Activated T-cell treated with anti-CD3 and anti-CD28 coated beads for 4 hours (primary cell): ENCODE measurements at regions not wholly inside any gene's neighbourhood (a gene's known extent, or its start where the extent isn't known, plus 50 kb on each side); places are given as distances from the start of the nearest gene placed in this dataset.
"Not testable (repeated sequence)": the region's sequence is repeated elsewhere in the genome, so short reads cannot be mapped to it uniquely, and the experiment has no call there.

Experiments used
- DNase-seq: peaks from one replicate; pipeline ENCODE4 v3.0.0-alpha.2; 2020

DNA sequence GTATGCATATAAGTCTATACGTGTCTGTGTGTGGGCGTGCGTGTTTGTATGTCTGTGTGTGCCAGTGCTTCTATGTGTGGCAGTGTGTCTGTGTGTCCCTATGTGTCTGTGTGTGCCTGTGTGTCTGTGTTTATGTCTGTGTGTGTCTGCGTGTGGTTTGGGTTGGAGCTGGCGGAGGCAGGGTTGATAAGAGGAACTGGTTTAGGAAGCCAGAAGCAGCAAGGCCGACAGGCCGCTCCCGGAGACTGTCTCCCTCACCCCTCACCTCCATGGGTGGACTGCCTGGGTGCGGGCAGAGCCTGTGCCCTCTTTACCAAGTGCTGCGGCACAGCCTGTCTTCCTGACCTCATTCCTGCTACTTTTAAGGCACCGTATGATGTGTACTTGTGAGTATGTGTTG lies 327.1 kb upstream of the B3GAT1 start:
- no peak for DNase-seq

DNA sequence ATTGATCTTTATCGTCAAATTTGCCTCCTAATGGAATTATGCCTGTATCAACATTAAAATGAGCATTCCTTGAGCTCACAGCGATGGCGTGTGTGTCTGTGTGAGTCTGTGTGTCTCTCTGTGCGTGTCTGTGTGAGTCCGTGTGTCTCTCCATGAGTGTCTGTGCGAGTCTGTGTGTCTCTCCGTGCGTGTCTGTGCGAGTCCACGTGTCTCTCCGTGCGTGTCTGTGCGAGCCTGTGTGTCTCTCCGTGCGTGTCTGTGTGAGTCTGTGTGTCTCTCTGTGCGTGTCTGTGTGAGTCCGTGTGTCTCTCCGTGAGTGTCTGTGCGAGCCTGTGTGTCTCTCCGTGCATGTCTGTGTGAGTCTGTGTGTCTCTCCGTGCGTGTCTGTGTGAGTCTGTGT lies 326.5 kb upstream of the B3GAT1 start:
- DNase-seq, result no peak

DNA sequence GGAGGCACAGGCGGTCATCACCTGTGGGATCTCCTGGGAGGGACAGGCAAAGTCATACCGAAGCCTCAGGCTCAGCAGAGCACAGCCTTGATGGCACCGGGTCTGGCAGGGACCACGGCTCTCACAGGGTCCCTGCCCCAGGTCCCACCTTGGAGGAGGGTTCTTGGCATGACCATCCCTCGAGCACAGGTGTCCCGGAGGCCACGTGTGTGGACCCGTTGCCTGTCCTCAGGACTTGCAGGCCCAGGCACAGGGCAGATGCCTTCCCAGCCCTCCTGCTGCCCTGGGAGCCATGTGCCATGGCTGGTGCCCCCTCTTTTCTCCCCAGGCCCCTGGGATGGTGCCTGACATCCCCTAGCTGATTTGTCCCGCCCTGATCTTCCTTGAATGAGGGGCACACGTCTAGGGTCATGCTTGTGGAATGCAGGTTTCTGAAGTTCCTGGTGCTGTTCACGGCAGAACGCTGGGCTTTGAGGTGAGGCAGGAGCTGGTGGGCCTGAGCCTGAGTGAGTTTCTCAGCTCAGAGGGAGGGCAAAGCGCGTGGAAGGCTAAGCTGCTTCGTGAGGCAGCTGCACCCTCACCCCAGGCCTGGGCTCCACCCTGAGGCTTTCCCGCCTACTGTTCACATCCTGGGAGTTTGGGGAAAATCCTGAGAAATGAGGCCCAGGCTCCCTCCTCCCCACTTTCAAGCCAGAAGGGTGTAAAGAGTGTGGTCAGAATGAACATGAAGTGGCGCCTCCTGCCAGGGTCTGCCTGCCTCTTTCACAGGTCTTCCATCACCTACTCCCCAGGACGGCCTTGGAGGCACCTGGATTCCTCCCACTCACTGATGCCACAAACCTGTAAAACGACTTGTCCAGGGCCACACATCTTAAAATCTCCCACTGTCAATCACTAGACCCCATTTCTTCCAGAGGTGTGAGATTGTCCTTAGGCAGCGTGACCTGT lies 325.8 kb upstream of the B3GAT1 start:
- no peak for DNase-seq

DNA sequence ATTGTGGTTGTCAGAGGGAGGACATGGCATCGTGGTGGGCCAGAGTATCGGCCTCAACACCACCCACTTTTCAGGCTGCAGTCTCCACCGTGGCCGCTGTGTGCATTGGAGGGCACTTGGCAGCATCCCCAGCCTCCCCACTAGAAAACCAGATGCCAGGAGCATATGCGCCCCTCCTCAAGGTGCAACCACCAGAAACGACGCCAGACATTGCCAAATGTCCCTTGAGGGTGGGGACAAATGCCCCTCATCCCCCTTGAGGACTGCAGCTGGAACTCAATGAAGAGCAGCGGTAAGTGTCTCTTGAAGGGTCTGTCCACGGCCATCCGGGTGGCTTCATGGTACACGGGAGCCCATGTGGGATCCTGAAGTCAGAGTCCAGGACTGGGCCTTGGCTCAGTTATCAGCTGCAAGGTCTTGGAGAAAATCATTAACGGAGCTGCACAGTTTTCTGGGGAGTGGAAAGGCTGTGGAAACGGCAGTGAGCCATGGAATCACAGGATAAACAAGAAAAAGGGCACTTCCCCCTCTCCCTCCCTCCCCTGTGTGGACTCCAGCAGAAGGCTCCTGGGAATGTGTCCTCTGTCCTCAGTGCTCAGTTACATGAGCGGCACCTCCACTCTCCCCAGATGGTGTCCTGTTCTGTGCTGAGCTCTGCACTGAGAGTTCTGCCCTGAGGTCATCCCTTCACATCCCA lies 324.4 kb upstream of the B3GAT1 start:
- no peak for DNase-seq

DNA sequence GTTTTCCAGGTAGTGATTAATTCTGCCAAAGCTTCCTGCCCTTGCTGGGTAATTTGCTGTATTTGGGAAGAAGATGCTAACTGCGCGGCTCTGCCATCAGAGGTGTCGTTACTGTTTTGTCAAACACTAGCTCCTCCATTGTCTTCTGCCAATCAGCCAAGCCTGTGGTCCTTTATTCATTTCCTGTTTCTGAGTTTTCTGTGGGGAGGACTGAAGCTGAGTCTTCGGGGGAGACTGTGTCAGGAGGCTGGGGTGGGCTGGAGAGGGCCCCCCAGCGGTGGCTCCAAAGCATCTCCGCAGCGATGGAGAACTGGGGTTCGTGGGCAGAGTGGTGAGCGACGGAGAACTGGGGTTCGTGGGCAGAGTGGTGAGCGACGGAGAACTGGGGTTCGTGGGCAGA lies 322.9 kb upstream of the B3GAT1 start:
- DNase-seq, result no peak

DNA sequence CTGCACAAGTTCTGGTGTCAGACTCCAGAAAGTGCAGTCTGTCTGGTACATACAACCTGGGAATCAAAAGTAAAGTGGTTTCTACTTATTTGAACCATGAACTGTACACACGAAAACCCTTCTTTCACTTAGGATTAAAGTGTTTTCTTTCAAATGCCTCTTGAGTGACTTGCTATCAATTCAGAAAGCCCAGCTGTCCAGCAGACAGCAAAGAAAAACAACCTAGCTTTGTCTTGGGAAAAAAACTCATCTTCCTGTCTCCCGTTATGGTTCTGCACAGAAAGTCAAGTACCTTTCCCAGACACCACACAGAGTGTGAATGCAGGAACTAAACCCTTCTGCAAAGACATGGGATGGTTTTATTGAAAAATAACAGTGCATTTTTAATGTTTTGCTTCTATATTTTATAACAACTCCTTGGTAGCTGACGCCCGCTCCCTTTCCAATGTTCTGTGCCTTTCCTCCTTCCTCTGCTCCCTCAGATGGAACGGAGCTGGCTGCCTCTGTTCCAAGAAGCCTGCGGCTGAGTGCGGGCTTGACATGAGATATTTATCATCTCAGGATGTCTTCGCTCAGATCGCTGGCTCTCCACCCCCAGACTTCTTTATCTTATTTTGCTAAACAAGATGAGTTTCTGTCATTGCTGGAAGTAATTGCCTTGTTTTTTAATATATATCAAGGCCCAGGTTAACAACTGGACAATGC lies 322.3 kb upstream of the B3GAT1 start:
- DNase-seq, result no peak

DNA sequence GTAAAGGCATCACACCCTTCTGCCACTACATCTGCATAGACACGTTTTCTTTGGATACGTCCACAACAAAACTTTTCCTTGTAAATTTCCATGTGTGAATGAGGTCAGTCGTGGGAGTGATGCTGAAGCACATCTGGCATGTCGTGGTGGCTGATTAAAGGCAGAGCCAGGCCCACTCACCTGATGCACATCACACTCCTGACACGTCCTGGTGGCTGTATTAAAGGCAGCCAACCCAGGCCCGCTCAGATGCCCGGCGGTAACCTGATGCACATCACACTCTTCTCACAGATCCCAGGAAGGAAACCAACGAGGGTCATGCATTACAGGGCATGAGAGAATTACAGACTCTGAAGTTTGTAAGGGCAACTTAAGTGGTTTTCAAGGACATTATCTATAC lies 321.6 kb upstream of the B3GAT1 start:
- DNase-seq, result no peak

DNA sequence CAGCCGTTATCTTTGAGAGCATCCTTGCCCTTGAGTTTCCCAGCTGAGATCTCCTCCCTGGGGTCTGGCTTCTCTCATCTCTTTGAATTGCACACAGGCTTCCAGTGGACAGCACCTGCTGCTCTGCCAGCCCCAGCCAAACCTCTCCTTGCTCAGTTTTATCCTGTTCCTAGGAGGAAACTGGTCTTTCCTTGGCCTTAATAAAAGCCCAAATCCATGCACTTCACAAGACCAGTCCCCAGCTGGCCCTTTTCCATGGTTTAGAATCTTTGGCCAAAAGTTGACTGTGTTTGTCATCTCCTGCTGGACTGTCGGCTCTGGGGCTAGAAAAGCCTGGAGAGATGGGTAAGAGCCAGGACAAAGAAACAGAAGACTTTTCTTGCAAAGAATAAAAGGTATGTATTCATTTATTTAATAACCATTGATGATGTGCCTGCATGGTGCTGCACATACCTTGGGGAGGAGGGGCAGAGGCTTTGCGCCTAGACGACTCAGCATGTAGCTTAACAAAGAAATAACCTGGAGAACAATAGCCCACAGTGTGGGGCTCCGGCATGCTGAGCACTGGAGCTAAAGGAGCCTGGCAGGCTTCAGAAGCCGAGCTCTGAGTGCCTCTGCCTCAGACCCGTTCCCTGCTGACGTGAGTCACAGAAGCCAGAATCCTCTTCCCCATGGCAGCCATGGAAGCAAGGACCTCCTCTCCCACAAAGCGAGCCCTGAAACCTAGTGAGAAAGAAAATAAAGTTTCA lies 319.3 kb upstream of the B3GAT1 start:
- no peak for DNase-seq

DNA sequence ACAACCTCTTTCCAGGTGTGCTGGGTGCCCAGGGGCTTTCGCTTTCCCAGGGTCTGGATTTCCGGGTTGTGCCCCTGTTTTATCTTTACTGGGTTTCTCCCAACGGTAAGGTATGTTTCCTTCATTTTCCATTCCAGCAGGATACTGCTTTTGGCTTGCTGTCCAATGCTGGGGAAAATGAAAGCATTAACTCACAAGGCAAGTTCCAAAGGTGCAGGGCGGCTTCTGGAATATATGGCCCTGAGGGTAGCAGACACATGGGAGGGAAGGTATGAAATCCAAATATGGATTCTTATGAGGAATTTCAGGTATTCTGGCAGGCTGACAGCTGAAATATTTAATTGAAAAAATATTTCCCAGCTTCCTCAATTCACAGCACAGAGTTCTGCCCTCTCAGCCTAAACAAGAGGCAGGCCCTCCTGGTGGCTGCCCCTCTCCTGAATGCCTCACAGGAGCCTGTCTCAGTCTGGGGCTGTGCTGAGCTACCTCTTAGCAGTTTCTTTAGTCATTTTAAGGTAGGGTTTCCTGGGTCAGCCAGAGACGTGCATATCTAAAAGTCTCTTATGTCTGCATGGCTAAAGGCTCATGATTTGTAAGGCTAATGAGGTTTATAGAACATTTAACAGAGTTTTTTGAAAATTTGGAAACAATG lies 318.6 kb upstream of the B3GAT1 start:
- no peak for DNase-seq

DNA sequence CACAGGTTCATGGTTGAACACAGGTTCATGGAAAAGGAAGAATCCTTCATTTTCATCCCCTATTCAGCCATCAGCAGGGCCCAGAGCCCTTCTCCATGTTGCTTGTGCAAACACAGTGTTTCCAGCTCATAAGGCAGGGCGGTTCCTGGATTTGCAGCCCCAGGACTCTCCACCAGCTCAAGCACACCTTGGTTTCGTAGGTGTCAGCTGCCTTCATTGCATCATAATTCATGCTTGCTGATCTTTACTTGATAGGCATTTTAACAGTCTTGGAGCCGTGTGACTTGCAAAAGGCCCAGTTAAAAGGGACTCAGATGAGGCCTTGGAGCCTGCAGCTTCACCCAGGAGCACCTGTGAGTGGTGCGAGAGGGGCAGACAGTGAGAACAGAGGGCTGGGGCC lies 318.1 kb upstream of the B3GAT1 start:
- DNase-seq, result no peak

DNA sequence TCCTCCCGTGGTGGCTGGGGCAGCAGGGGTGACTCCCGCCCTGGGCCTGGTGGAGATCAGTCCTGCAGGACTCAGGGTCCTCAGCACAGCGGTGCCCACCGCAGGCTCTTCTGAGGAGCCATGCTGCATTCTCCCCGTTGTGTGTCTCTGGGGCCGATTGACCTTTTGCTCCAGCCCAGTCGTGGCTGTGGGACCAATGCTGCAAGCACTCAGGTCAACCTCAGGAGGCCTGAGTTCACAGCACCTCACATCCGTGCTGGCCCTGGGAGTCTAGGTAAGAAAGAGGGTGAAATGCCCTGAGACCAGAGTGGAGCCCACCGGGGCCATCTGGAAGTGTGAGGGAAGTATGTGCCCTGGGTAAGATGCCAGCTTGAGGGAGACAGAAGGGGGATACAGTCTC lies 316.1 kb upstream of the B3GAT1 start:
- no peak for DNase-seq

DNA sequence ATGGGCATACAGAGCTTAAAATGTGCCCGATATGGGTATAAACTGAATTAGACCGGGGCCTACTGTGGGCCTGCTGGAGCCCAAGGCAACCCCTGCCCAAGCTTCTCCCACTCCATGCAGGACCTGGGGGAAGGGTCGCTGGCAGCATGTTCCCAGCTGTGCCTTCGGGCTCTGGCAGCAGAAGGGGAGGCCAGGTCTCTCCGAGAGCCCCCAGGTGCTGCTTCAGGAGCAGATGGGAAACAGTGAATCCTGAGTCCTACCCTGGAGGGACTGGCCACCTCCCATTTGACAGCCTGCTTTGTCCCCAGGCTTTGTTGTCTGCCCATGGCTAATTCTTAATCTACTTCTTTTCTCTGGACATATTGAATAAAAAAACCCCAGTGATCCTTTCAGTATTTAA lies 315.6 kb upstream of the B3GAT1 start:
- no peak for DNase-seq

DNA sequence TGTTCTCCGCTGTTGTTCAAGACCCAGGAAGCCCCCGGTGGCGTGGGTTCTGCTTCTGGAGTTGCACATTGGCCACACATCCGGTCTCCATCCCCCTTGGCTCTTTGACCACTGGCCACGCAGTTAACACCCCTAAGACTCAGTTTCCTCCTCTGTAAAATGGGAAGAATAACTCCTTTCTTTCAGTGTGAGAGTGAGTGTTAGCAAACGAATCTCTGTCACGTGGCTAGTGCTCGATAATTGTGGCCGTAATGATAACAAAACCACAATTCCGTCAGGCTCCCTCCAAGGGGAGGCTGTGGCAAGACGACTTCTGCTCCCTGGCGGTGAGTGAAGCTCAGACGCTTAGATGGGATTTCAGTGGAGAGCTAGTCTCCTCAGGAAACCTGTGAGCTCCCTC lies 315.2 kb upstream of the B3GAT1 start:
- DNase-seq, result no peak

DNA sequence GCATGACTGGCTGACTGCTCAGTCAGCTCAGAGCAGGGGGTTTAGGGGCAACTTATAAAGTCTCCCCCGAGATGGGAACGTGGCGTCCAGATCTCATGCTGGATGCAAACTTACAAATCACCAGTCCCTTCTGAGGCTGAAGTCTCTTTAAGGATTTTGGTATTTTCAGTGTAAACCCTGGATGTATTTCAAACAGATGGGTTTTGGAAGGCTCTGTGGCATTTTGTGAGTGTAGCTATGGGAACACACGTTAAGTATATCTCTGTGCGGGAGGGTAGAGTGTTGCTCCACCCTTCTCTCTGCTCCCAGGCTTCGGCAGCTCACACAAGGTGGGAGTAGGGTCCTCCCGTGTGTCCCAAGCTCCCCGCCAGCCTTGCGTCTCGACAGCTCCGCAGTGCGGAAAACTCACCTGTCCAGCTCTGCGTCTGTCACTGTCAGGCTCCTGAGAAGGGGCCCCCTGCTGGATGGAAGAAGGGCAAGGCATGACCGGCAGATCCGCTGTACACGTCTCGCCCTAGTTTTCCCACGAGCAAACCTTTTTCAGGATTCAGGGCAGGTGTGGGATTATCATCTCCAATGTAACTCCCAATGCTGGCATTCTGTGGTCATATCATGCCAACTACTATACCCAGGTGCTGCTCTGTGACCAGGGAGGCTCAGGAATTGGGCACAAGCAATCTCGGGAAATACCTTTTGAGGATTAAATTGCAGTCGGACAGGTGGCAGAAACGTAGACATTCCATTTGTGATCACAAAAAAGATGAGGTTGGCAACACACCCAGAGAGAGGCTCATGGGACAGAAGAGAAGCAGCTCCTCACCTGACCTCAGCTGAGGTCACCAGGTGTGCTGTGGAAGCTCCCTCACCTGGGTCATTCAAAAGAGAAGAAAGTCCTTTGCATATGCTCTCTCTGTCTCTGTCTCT lies 313.9 kb upstream of the B3GAT1 start:
- no peak for DNase-seq

DNA sequence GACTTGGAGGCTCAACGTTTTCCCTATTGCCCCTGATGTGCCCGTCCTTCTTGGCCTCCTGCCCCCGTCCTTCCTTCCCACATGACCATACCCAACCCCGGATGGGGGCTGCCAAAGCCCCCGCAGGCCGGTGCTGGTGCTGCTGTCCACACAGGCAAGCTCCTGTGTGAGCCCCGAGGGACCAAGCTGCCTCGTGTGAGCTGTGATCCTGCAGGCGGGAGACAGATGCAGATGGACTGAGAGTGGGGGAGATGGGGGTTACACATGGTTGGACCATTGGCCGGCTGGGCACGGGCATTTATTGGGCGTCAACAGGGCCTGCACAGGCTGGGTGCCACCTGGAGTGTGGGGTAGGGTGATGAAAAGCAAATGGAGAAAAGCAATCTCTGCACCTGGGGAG lies 313.2 kb upstream of the B3GAT1 start:
- DNase-seq, result no peak

DNA sequence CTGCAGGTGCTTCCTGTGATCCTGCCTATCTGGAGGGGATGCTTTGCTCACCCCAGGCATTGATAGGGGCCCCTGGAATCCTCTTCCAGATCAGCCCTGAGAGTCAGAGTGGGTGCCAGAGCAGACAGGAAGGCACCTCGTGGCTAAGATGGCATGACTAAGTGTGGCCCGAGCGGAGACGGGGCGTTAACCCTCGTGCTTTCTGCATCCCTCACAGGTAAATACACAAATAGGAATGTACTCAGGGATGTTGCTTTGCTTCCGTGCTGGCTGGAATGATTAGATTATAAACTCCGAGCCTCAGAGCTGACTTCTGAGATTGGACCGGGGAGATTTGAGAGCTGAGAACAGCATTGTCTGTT lies 312.7 kb upstream of the B3GAT1 start:
- no peak for DNase-seq

DNA sequence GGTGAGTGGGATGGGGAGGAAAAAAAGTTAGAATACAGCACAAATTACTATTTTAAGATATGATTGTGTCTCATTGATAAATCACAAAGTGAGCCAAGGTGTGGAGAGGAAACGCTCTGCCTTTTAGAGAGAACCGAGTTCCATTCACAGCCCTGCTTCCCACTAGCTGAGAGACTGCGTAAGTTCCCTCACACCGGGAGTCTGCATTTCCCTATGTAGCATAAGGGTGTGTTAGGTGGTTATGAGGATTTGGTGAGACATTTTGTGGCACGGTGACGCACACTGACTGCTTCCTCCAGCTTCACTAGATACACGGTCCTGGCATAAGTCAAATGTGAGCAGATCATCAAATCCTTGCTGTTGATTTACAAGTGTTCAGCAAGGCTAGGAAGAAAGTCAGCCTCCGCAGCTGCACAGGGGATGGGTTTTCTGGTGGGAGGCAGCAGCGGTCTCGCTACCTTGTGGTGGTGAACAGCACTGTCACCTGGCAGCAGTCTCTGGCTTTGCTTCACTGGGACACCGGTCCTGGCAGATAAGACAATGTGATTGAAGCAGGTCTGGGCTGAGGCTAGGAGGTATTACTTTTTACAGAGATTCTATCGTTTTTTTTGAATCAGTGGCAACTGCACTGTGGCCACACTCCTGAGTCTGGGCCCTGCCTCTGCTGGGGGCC lies 312.2 kb upstream of the B3GAT1 start:
- DNase-seq, result no peak

DNA sequence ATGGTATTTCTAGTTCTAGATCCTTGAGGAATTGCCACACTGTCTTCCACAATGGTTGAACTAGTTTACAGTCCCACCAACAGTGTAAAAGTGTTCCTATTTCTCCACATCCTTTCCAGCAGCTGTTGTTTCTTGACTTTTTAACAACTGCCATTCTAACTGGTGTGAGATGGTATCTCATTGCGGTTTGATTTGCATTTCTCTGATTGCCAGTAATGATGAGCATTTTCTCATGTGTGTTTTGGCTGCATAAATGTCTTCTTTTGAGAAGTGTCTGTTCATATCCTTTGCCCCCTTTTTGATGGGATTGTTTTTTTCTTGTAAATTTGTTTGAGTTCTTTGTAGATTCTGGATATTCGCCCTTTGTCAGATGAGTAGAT lies 308.6 kb upstream of the B3GAT1 start:
- DNase-seq, result not testable (repeated sequence)

DNA sequence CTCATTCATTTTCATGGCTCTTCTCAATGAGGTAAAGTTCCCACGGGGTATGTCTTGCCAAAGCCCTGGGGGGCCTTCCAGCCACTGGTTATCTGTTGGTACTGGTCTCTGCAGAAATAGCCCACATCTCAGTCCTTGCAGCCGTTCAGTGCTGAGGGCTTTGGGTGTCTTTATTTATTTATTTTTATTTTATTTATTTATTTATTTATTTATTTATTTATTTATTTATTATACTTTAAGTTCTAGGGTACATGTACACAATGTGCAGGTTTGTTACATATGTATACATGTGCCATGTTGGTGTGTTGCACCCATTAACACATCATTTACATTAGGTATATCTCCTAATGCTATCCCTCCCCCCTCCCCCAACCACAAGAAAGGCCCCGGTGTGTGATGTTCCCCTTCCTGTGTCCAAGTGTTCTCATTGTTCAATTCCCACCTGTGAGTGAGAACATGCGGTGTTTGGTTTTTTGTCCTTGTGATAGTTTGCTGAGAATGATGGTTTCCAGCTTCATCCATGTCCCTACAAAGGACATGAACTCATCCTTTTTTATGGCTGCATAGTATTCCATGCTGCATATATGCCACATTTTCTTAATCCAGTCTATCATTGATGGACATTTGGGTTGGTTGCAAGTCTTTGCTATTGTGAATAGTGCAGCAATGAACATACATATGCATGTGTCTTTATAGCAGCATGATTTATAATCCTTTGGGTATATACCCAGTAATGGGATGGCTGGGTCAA lies 308.1 kb upstream of the B3GAT1 start:
- DNase-seq, result not testable (repeated sequence)

DNA sequence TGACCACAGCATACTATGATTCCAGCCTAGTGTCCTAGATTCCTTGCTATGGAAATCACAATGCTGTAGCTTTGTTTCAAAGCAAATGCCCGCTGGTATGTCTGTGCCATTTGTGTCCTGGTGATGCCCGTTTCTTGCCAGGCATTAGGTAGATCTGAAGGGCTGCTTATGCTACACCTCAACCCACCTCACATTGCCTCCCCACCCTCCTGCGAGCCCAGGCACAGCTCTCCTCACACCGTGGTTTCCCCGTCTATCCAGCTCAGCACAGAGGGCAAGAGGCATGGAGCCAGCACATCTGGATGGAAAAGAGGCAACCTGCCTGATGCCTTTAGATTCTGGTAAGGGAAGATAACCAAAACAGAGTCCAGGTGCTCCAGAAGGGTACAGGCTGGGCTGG lies 307.4 kb upstream of the B3GAT1 start:
- no peak for DNase-seq
